OCI-LY1 (cell line): ENCODE measurements at regions not wholly inside any gene's neighbourhood (a gene's known extent, or its start where the extent isn't known, plus 50 kb on each side); places are given as distances from the start of the nearest gene placed in this dataset.

ENCODE experiments used
- CTCF ChIP-seq: fragments of 200-600 bp; sonication (generic), shearing (Covaris generic); IDR thresholded peaks from 2 replicates; pipeline ENCODE4 v1.5.1; 2017; ENCODE audit warnings: mild to moderate bottlenecking, antibody characterized with exemption, low read length, moderate library complexity, mixed read lengths
- EZH2 ChIP-seq: fragments of 200-600 bp; sonication (generic), shearing (Covaris generic); IDR thresholded peaks from 2 replicates; pipeline ENCODE4 v1.8.0; 2017; ENCODE audit warnings: borderline replicate concordance, mixed run types, mild to moderate bottlenecking, antibody characterized with exemption, low read length, moderate library complexity, mixed read lengths

- TF ChIP-seq CTCF (no peak), EZH2 (no peak)
These were observed 122.0 kb upstream of the COPS8 start for GRCh38 chr2:236963631-236964182.
